ENCODE measurements at regions not wholly inside any gene's neighbourhood (a gene's known extent, or its start where the extent isn't known, plus 50 kb on each side); places are given as distances from the start of the nearest gene placed in this dataset.

GRCh38 chr12:130263025-130263424 lies 74.7 kb upstream of the PIWIL1 start:
- no peak for DNase-seq

- DNase-seq, result no peak
Observed at GRCh38 chr12:130263996-130264395, 73.7 kb upstream of the PIWIL1 start.

- no peak for DNase-seq
Observed at GRCh38 chr12:130266751-130267150, 70.9 kb upstream of the PIWIL1 start.

- DNase-seq, result no peak
Observed at GRCh38 chr12:130280231-130280630, 57.5 kb upstream of the PIWIL1 start.

- no peak for DNase-seq
Observed at GRCh38 chr12:130280742-130281141, 56.9 kb upstream of the PIWIL1 start.

GRCh38 chr12:130281153-130281799 lies 56.4 kb upstream of the PIWIL1 start:
- peak; percentile 59 for DNase-seq

GRCh38 chr12:130286041-130286440 lies 51.6 kb upstream of the PIWIL1 start:
- no peak for DNase-seq

- no peak for DNase-seq
Observed at GRCh38 chr12:130286741-130287440, 50.8 kb upstream of the PIWIL1 start.

Data from NCI-H524 treated with DMSO at 0.1 percent for 48 hours (cell line).